Lung (tissue), 11 donors: ENCODE measurements at regions not wholly inside any gene's neighbourhood (a gene's known extent, or its start where the extent isn't known, plus 50 kb on each side); places are given as distances from the start of the nearest gene placed in this dataset.

Experiments used
- ATAC-seq: fragments of 200-7000 bp; cut with Tn5 transposase; one replicate; pipeline ENCODE4 v1.9.1; 2020; ENCODE audit warnings: moderate number of reproducible peaks; ENCODE audit not compliant: insufficient read depth, low FRiP score
- DNase-seq, 3 donors: peaks; one replicate each; pipeline ENCODE4 v3.0.0-alpha.2; 2013 to 2017
- H3K27ac ChIP-seq, 2 donors: one replicate each; pipeline ENCODE4 v1.5.1; 2013; ENCODE audit warnings: mild to moderate bottlenecking in 2 of 2, moderate library complexity in 2 of 2, control low read depth in 1 of 2, inconsistent platforms in 1 of 2, low read depth in 1 of 2, low read length in 1 of 2
- H3K27me3 ChIP-seq, 3 donors: one replicate each; pipeline ENCODE4 v1.5.1; 2013; ENCODE audit warnings: low read length in 2 of 3; ENCODE audit not compliant: control insufficient read depth in 3 of 3, insufficient read depth in 3 of 3
- H3K36me3 ChIP-seq, 4 donors: one replicate each; pipeline ENCODE4 v1.5.1; 2013; ENCODE audit warnings: low read length in 4 of 4, mild to moderate bottlenecking in 1 of 4, moderate library complexity in 1 of 4; ENCODE audit not compliant: control insufficient read depth in 4 of 4, insufficient read depth in 4 of 4
- H3K4me1 ChIP-seq, 5 donors: one replicate each; pipeline ENCODE4 v1.5.1; 2013; ENCODE audit warnings: low read length in 5 of 5, mild to moderate bottlenecking in 2 of 5, moderate library complexity in 1 of 5; ENCODE audit not compliant: control insufficient read depth in 5 of 5, insufficient read depth in 5 of 5
- H3K4me3 ChIP-seq: one replicate; pipeline ENCODE4 v1.5.1; 2013; ENCODE audit warnings: mild to moderate bottlenecking, control low read depth, moderate library complexity
- H3K9ac ChIP-seq, 2 donors: one replicate each; pipeline ENCODE4 v1.5.1; 2013; ENCODE audit warnings: low read length in 2 of 2, control low read depth in 1 of 2; ENCODE audit not compliant: insufficient read depth in 1 of 2
- H3K9me3 ChIP-seq, 4 donors: one replicate each; pipeline ENCODE4 v1.5.1; 2013; ENCODE audit warnings: low read length in 3 of 4, mild to moderate bottlenecking in 1 of 4, moderate library complexity in 1 of 4; ENCODE audit not compliant: control insufficient read depth in 4 of 4, insufficient read depth in 3 of 4
- WGBS, 2 donors: extraction: QIAGEN DNeasy Blood & Tissue Kit; methylation state at CpG; one replicate each; pipeline ENCODE4 v1.1.7; 2013; 5-methylcytosine and 5-hydroxymethylcytosine counted together
- TF ChIP-seq, protein P1 (sequence below): IDR thresholded peaks from 2 replicates; pipeline ENCODE4 v1.5.1; 2012; ENCODE audit warnings: mild to moderate bottlenecking; ENCODE audit errors: control extremely low read depth, extremely low read depth
- donor health status: control.
- donor health status: control.
- donor health status: Bipolar disorder and iron deficiency.
- donor health status: healthy.
- donor health status: DM: yes; HTN: yes; CAD: no.

DNA sequence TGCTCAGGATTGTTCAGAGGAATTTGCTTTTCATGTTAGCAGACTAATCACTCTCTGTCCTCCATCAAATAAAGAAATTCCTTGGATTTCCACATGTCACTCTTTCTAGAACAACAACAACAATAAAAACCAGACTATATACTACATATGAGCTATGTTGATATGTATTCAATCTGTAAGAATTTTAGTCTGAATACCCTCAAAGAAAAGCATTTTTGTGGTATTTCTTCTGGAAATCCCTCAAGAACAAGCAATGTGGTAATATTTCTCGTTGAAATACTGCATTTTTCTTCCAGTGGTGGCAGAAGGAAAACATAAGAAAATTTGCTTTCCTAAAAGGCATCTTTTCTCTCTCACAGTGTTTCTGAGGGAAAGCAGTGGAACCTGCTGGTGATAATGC, 312.6 kb upstream of the RSPO3 start:
- no peak overlapping the region for H3K27ac ChIP-seq
- no peaks in the 10 kb centered on the region for H3K9me3 ChIP-seq
- 58 to 76% methylated on average over 1 of the region's 1 CpG for WGBS, 2 donors
- no peaks in the 10 kb centered on the region for H3K36me3 ChIP-seq
- ATAC-seq: no peak
- no peak overlapping the region for H3K4me3 ChIP-seq
- no peaks in the 10 kb centered on the region for H3K27me3 ChIP-seq
- H3K4me1 ChIP-seq: peaks cover 0 to 12% (median 3%) of the 10 kb centered on the region in 5 donors
- no peak overlapping the region for H3K9ac ChIP-seq
- TF ChIP-seq, protein P1, sequence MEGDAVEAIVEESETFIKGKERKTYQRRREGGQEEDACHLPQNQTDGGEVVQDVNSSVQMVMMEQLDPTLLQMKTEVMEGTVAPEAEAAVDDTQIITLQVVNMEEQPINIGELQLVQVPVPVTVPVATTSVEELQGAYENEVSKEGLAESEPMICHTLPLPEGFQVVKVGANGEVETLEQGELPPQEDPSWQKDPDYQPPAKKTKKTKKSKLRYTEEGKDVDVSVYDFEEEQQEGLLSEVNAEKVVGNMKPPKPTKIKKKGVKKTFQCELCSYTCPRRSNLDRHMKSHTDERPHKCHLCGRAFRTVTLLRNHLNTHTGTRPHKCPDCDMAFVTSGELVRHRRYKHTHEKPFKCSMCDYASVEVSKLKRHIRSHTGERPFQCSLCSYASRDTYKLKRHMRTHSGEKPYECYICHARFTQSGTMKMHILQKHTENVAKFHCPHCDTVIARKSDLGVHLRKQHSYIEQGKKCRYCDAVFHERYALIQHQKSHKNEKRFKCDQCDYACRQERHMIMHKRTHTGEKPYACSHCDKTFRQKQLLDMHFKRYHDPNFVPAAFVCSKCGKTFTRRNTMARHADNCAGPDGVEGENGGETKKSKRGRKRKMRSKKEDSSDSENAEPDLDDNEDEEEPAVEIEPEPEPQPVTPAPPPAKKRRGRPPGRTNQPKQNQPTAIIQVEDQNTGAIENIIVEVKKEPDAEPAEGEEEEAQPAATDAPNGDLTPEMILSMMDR: no peak
- no peak for DNase-seq

DNA sequence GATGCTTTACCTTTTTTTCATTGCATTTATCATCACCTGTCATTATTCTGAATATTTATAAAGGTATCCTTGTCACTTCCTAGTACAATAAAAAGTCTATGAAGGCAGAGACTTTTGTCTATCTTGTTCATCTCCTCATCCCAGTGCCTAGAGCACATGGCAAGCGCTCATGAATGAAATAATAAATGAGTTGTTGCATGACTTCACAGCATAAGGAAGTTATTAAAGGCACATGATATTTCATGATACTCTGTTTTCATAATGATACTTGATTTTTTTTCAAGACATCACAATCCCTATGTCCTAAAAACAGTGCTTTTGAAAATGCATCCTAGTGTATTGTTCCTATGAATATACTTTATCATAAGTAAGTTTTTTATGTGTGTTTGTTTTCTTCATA, 310.6 kb upstream of the RSPO3 start:
- no peak for ATAC-seq
- TF ChIP-seq, protein P1: no peak
- no peak overlapping the region for H3K4me3 ChIP-seq
- H3K9me3 ChIP-seq: no peaks in the 10 kb centered on the region
- no peaks in the 10 kb centered on the region for H3K27me3 ChIP-seq
- whole genome bisulfite sequencing, 2 donors: 75 to 92% methylated on average over 1 of the region's 1 CpG
- H3K9ac ChIP-seq: no peak overlapping the region
- peaks cover 0 to 13% (median 5%) of the 10 kb centered on the region in 5 donors for H3K4me1 ChIP-seq
- no peaks in the 10 kb centered on the region for H3K36me3 ChIP-seq
- no peak overlapping the region for H3K27ac ChIP-seq
- DNase-seq: peak in 1 of 3 donors; percentile 29

GRCh38 chr6:126811321-126811720, 307.1 kb upstream of the RSPO3 start:
- H3K4me3 ChIP-seq: no peak overlapping the region
- no peak overlapping the region for H3K9ac ChIP-seq
- ATAC-seq: no peak
- H3K4me1 ChIP-seq: peaks cover 0 to 11% (median 8%) of the 10 kb centered on the region in 5 donors
- 37 to 63% methylated on average over 3 of the region's 3 CpGs for WGBS, 2 donors
- no peak overlapping the region for H3K27ac ChIP-seq
- TF ChIP-seq, protein P1: no peak
- DNase-seq: peak in 2 of 3 donors; percentile 64 to 74
- no peaks in the 10 kb centered on the region for H3K27me3 ChIP-seq
- H3K9me3 ChIP-seq: no peaks in the 10 kb centered on the region
- no peaks in the 10 kb centered on the region for H3K36me3 ChIP-seq

- TF ChIP-seq, protein P1: no peak
- no peak overlapping the region for H3K4me3 ChIP-seq
- no peaks in the 10 kb centered on the region for H3K36me3 ChIP-seq
- peaks cover 0 to 11% (median 8%) of the 10 kb centered on the region in 5 donors for H3K4me1 ChIP-seq
- no peaks in the 10 kb centered on the region for H3K9me3 ChIP-seq
- no peak overlapping the region for H3K9ac ChIP-seq
- ATAC-seq: no peak
- DNase-seq: no peak
- WGBS, 2 donors: 48 to 67% methylated on average over 3 of the region's 3 CpGs
- H3K27me3 ChIP-seq: no peaks in the 10 kb centered on the region
- no peak overlapping the region for H3K27ac ChIP-seq
Measured at GRCh38 chr6:126812010-126812409, 306.5 kb upstream of the RSPO3 start.
